AG09319 (cell line): ENCODE measurements at regions not wholly inside any gene's neighbourhood (a gene's known extent, or its start where the extent isn't known, plus 50 kb on each side); places are given as distances from the start of the nearest gene placed in this dataset.
"Not testable (repeated sequence)": the region's sequence is repeated elsewhere in the genome, so short reads cannot be mapped to it uniquely, and the experiment has no call there.

ENCODE experiments used
- DNase-seq: peaks from one replicate; pipeline ENCODE4 v3.0.0-alpha.2; 2010; ENCODE audit warnings: low read depth; ENCODE audit errors: extremely low read depth
- CTCF ChIP-seq: IDR thresholded peaks from 2 replicates; pipeline ENCODE4 v1.5.1; 2011; ENCODE audit warnings: low read depth, mild to moderate bottlenecking, inconsistent platforms, low read length, moderate library complexity

GRCh38 chr6:68167604-68168003 lies 467.5 kb upstream of the ADGRB3 start:
- DNase-seq, result no peak
- no peak for TF ChIP-seq CTCF

- not testable (repeated sequence) for DNase-seq
Measured at GRCh38 chr6:68160812-68161211, 474.3 kb upstream of the ADGRB3 start.

- TF ChIP-seq CTCF, result no peak
- DNase-seq, result no peak
Measured at GRCh38 chr6:68160348-68160747, 474.7 kb upstream of the ADGRB3 start.

- DNase-seq, result no peak
- no peak for TF ChIP-seq CTCF
Measured at GRCh38 chr6:68159433-68159832, 475.6 kb upstream of the ADGRB3 start.

GRCh38 chr6:68158256-68158655 lies 476.8 kb upstream of the ADGRB3 start:
- TF ChIP-seq CTCF, result no peak
- DNase-seq, result no peak

- no peak for DNase-seq
- TF ChIP-seq CTCF, result no peak
Measured at GRCh38 chr6:68144667-68145066, 490.4 kb upstream of the ADGRB3 start.

GRCh38 chr6:68141190-68141589 lies 493.9 kb upstream of the ADGRB3 start:
- no peak for DNase-seq
- no peak for TF ChIP-seq CTCF

GRCh38 chr6:68139130-68139529 lies 496.0 kb upstream of the ADGRB3 start:
- no peak for DNase-seq
- no peak for TF ChIP-seq CTCF
